Prostate gland (tissue), 2 donors: ENCODE measurements at regions not wholly inside any gene's neighbourhood (a gene's known extent, or its start where the extent isn't known, plus 50 kb on each side); places are given as distances from the start of the nearest gene placed in this dataset.

ENCODE experiments used
- POLR2A ChIP-seq: fragments of 450-650 bp; IDR thresholded peaks from one replicate; pipeline ENCODE4 v1.6.1; 2016; ENCODE audit warnings: antibody characterized with exemption, mild to moderate bottlenecking
- POLR2AphosphoS5 ChIP-seq: sonication (generic); formaldehyde crosslinking; IDR thresholded peaks from one replicate; pipeline ENCODE4 v1.6.1; 2017; ENCODE audit warnings: antibody characterized with exemption
- TF ChIP-seq, protein P1 (sequence below), 4 experiments: fragments of 200-600 bp in 2 of 4; fragments of 450-650 bp in 2 of 4; sonication (generic) in 2 of 4; IDR thresholded peaks; 1 replicate in 3 of 4; 2 replicates in 1 of 4; pipeline ENCODE4 v1.5.1; 2016 to 2019; ENCODE audit warnings: antibody characterized with exemption in 4 of 4, mild to moderate bottlenecking in 2 of 4, moderate library complexity in 2 of 4

GRCh38 chr12:29907461-29907860 lies 123.7 kb upstream of the TMTC1 start:
- TF ChIP-seq POLR2AphosphoS5, result no peak
- TF ChIP-seq POLR2A, result no peak
- TF ChIP-seq, protein P1, sequence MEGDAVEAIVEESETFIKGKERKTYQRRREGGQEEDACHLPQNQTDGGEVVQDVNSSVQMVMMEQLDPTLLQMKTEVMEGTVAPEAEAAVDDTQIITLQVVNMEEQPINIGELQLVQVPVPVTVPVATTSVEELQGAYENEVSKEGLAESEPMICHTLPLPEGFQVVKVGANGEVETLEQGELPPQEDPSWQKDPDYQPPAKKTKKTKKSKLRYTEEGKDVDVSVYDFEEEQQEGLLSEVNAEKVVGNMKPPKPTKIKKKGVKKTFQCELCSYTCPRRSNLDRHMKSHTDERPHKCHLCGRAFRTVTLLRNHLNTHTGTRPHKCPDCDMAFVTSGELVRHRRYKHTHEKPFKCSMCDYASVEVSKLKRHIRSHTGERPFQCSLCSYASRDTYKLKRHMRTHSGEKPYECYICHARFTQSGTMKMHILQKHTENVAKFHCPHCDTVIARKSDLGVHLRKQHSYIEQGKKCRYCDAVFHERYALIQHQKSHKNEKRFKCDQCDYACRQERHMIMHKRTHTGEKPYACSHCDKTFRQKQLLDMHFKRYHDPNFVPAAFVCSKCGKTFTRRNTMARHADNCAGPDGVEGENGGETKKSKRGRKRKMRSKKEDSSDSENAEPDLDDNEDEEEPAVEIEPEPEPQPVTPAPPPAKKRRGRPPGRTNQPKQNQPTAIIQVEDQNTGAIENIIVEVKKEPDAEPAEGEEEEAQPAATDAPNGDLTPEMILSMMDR (IDR thresholded peaks at IDR 0.05), result no peak
